ENCODE measurements at regions not wholly inside any gene's neighbourhood (a gene's known extent, or its start where the extent isn't known, plus 50 kb on each side); places are given as distances from the start of the nearest gene placed in this dataset.

DNA sequence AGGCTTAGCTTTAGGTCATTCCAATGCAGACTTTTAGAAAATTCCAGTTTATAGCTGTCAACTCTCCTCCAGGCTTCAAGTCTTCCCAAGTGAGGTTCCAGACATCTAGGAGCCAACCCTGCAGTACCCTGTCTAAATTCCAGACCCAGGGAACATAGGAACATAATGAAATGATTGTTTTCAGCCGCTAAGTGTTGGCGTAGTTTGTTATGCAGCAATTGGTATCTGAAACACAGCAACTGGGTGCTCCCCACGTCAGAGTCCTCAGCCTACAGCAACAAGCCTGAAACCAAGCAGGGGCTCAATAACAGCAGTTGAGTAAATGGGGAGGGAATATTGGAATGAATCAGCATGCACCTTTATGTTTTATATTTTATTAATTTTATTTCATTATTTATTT, 66.8 kb downstream of the BOD1 start:
- ChIA-PET POLR2A (no interaction called here), CTCF (no interaction called here)
- DNase-seq (ENCODE audit: extremely low spot score) = no peak
- no peak for TF ChIP-seq BHLHE40 (IDR thresholded peaks at IDR 0.05; ENCODE audit: borderline replicate concordance)
- TF ChIP-seq, protein P1, sequence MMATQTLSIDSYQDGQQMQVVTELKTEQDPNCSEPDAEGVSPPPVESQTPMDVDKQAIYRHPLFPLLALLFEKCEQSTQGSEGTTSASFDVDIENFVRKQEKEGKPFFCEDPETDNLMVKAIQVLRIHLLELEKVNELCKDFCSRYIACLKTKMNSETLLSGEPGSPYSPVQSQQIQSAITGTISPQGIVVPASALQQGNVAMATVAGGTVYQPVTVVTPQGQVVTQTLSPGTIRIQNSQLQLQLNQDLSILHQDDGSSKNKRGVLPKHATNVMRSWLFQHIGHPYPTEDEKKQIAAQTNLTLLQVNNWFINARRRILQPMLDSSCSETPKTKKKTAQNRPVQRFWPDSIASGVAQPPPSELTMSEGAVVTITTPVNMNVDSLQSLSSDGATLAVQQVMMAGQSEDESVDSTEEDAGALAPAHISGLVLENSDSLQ (IDR thresholded peaks at IDR 0.05) = no peak
- TF ChIP-seq ARNT (IDR thresholded peaks at IDR 0.05) = no peak
- TF ChIP-seq NFRKB (IDR thresholded peaks at IDR 0.05) = no peak
- TF ChIP-seq TARDBP (IDR thresholded peaks at IDR 0.05) = no peak
- no peak for TF ChIP-seq FOXM1 (IDR thresholded peaks at IDR 0.05; ENCODE audit: borderline replicate concordance)
- no peak for TF ChIP-seq SP1 (IDR thresholded peaks at IDR 0.05)
- TF ChIP-seq FOXA1 (IDR thresholded peaks at IDR 0.05) = no peak

DNA sequence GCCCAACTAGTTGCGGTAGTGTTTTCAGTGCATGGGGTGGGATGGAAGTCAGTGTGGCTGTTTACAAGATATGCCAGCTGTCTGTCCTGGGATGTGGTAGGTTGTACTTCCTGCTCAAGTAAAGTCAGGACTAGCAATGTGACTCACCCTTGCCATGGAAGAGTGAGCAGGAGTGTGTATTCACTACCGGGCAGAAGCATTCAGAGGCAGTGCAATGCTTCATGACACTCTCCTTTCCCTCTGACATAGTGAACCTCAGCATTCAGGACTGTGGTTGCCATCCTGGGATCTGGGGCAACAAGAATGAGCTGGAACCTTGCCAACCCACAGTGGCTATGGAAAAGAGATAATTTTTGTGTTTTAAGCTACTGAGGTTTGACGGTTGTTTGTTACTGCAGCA, 68.9 kb downstream of the BOD1 start:
- ChIA-PET POLR2A (no interaction called here), CTCF (interaction anchor here (1.3 kb wide), 1 partner anchor 9 kb away, joined by 5 read pairs; no protein-coding TSS in a partner anchor)
- no peak for DNase-seq (ENCODE audit: extremely low spot score)
- TF ChIP-seq FOXK2 (IDR thresholded peaks at IDR 0.05) (no peak), ARNT (IDR thresholded peaks at IDR 0.05) (no peak), HDGF (IDR thresholded peaks at IDR 0.05; ENCODE audit: borderline replicate concordance) (no peak), TARDBP (IDR thresholded peaks at IDR 0.05) (no peak), NFRKB (IDR thresholded peaks at IDR 0.05) (no peak), FOXM1 (IDR thresholded peaks at IDR 0.05; ENCODE audit: borderline replicate concordance) (no peak), LEF1 (IDR thresholded peaks at IDR 0.05; ENCODE audit: borderline replicate concordance) (no peak), BHLHE40 (IDR thresholded peaks at IDR 0.05; ENCODE audit: borderline replicate concordance) (no peak), ELF4 (IDR thresholded peaks at IDR 0.05) (no peak), CTBP1 (IDR thresholded peaks at IDR 0.05; ENCODE audit: borderline replicate concordance) (no peak), L3MBTL2 (conservative IDR thresholded peaks at IDR 0.05) (no peak)

DNA sequence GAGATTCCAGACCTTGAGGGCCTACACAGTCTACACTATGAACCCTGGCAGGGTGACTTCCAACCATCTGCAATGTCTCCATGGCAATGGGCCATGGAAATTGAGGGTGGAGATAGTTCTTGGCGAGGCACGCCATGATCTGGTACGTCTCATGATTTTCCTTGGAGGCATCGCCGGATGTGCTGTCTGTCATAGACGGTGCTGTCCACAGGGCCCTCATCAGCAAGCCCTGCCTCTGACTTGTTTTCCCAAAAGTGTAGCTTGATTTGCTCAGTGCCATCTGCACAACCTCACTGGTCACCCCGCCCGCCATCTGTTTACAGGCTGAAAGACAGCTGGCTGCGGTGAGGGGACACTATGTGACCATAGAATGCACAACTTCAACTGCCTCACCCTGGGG, 73.5 kb downstream of the BOD1 start:
- POLR2A ChIA-PET = no interaction called here

DNA sequence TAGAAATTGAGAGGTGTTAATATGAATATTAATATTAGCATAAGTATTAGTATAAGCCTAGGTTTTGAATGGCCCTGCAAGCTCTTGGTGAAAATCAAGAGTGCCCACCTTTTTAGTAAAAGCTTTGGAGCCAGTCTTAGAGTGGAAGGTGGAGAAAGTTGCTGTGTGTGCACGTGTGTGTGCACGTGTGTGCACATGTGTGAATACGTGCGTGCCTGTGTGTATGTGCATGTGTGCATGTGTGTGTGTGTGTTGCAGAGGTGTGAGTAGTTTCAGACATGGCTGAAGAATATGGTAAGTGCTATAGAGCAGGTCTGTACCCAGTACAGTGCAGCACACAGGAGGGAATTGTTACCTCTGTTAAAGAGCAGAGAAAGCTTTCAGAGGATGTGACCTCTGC, 74.3 kb downstream of the BOD1 start:
- ChIA-PET CTCF (no interaction called here), POLR2A (no interaction called here)
- TF ChIP-seq ZNF384 (IDR thresholded peaks at IDR 0.05) = no peak
- no peak for TF ChIP-seq L3MBTL2 (conservative IDR thresholded peaks at IDR 0.05)
- no peak for TF ChIP-seq SP1 (IDR thresholded peaks at IDR 0.05)
- no peak for TF ChIP-seq ARNT (IDR thresholded peaks at IDR 0.05)
- no peak for TF ChIP-seq CTBP1 (IDR thresholded peaks at IDR 0.05; ENCODE audit: borderline replicate concordance)
- TF ChIP-seq SUZ12 (IDR thresholded peaks at IDR 0.05) = no peak
- no peak for TF ChIP-seq NFRKB (IDR thresholded peaks at IDR 0.05)
- TF ChIP-seq TARDBP (IDR thresholded peaks at IDR 0.05) = no peak
- TF ChIP-seq LEF1 (IDR thresholded peaks at IDR 0.05; ENCODE audit: borderline replicate concordance) = no peak
- DNase-seq (ENCODE audit: extremely low spot score) = no peak

More for the DNA sequence above, 73.5 kb downstream of the BOD1 start:
- no peak for DNase-seq (ENCODE audit: extremely low spot score)
- CTCF ChIA-PET = no interaction called here
- TF ChIP-seq FOXM1 (IDR thresholded peaks at IDR 0.05; ENCODE audit: borderline replicate concordance) (no peak), FOXK2 (IDR thresholded peaks at IDR 0.05) (no peak), ELF4 (IDR thresholded peaks at IDR 0.05) (no peak), ARNT (IDR thresholded peaks at IDR 0.05) (no peak), SUZ12 (IDR thresholded peaks at IDR 0.05) (no peak), L3MBTL2 (conservative IDR thresholded peaks at IDR 0.05) (no peak), HDGF (IDR thresholded peaks at IDR 0.05; ENCODE audit: borderline replicate concordance) (no peak), CTBP1 (IDR thresholded peaks at IDR 0.05; ENCODE audit: borderline replicate concordance) (no peak), ZNF384 (IDR thresholded peaks at IDR 0.05) (no peak), TARDBP (IDR thresholded peaks at IDR 0.05) (no peak), SP1 (IDR thresholded peaks at IDR 0.05) (no peak), BHLHE40 (IDR thresholded peaks at IDR 0.05; ENCODE audit: borderline replicate concordance) (no peak), LEF1 (IDR thresholded peaks at IDR 0.05; ENCODE audit: borderline replicate concordance) (no peak), NFRKB (IDR thresholded peaks at IDR 0.05) (no peak), FOXA1 (IDR thresholded peaks at IDR 0.05) (no peak)
- TF ChIP-seq, protein P1 (IDR thresholded peaks at IDR 0.05) = no peak

DNA sequence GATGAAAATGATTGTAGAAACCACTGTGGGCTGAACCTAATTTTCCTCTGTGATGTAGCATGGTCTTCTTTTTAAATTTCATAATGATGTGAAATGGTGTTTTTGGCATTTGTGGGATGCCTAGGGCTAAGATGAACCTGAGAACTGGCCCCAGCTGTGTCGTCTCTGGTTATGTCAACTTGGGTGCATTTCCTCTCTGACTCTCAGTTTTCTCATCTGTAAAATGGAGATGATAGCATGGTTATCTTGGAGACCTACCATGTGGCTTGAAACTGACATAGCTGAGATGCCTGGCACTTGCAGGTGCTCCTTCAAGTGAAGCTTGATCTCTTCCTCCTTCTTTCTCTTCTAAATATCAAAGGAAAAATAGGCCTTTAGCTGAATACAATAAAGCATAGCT, 77.8 kb downstream of the BOD1 start:
- ChIA-PET CTCF (no interaction called here), POLR2A (no interaction called here)
- DNase-seq (ENCODE audit: extremely low spot score) = no peak
- TF ChIP-seq HDGF (IDR thresholded peaks at IDR 0.05; ENCODE audit: borderline replicate concordance) (no peak), FOXA1 (IDR thresholded peaks at IDR 0.05) (no peak), ZNF384 (IDR thresholded peaks at IDR 0.05) (no peak), FOXK2 (IDR thresholded peaks at IDR 0.05) (no peak), ELF4 (IDR thresholded peaks at IDR 0.05) (no peak), ARNT (IDR thresholded peaks at IDR 0.05) (no peak), FOXM1 (IDR thresholded peaks at IDR 0.05; ENCODE audit: borderline replicate concordance) (no peak), L3MBTL2 (conservative IDR thresholded peaks at IDR 0.05) (no peak), SP1 (IDR thresholded peaks at IDR 0.05) (no peak), LEF1 (IDR thresholded peaks at IDR 0.05; ENCODE audit: borderline replicate concordance) (no peak), CTBP1 (IDR thresholded peaks at IDR 0.05; ENCODE audit: borderline replicate concordance) (no peak), NFRKB (IDR thresholded peaks at IDR 0.05) (no peak), BHLHE40 (IDR thresholded peaks at IDR 0.05; ENCODE audit: borderline replicate concordance) (no peak), TARDBP (IDR thresholded peaks at IDR 0.05) (no peak), SUZ12 (IDR thresholded peaks at IDR 0.05) (no peak)
- TF ChIP-seq, protein P1 (IDR thresholded peaks at IDR 0.05) = no peak

DNA sequence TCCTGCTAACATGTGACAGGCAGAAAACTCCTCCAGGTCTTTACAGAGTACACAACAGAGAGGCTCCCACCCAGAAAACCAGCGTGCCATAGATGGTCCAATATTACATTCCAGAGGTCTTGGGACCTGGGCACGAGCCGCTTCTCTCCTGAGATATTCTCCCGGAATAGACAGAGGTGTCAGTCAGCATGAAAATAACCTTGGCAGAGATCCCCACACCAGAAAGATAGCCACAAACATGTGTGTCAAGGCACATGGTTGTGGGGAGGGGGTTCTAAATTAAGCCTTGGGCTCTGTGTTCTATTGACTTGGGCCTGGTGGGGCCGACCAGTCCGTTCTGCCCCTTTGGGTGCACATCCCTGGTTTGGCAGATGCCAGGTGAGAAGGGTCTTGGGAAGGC, 78.4 kb downstream of the BOD1 start:
- CTCF ChIA-PET = no interaction called here
- POLR2A ChIA-PET = no interaction called here
- no peak for DNase-seq (ENCODE audit: extremely low spot score)
- no peak for TF ChIP-seq TARDBP (IDR thresholded peaks at IDR 0.05)
- no peak for TF ChIP-seq SUZ12 (IDR thresholded peaks at IDR 0.05)
- no peak for TF ChIP-seq ELF4 (IDR thresholded peaks at IDR 0.05)
- no peak for TF ChIP-seq ARNT (IDR thresholded peaks at IDR 0.05)
- TF ChIP-seq, protein P1 (IDR thresholded peaks at IDR 0.05) = no peak
- no peak for TF ChIP-seq NFRKB (IDR thresholded peaks at IDR 0.05)
- no peak for TF ChIP-seq LEF1 (IDR thresholded peaks at IDR 0.05; ENCODE audit: borderline replicate concordance)
- no peak for TF ChIP-seq CTBP1 (IDR thresholded peaks at IDR 0.05; ENCODE audit: borderline replicate concordance)
- no peak for TF ChIP-seq SP1 (IDR thresholded peaks at IDR 0.05)
- no peak for TF ChIP-seq FOXM1 (IDR thresholded peaks at IDR 0.05; ENCODE audit: borderline replicate concordance)
- TF ChIP-seq HDGF (IDR thresholded peaks at IDR 0.05; ENCODE audit: borderline replicate concordance) = no peak
- no peak for TF ChIP-seq FOXK2 (IDR thresholded peaks at IDR 0.05)
- no peak for TF ChIP-seq ZNF384 (IDR thresholded peaks at IDR 0.05)
- no peak for TF ChIP-seq FOXA1 (IDR thresholded peaks at IDR 0.05)
- TF ChIP-seq BHLHE40 (IDR thresholded peaks at IDR 0.05; ENCODE audit: borderline replicate concordance) = no peak

Data from HEK293T (cell line).